Muscle of leg (tissue), 3 donors: ENCODE measurements at regions not wholly inside any gene's neighbourhood (a gene's known extent, or its start where the extent isn't known, plus 50 kb on each side); places are given as distances from the start of the nearest gene placed in this dataset.
A peak's percentile ranks its signal among the peaks of the same experiment; 100 is the strongest.
"Not testable (repeated sequence)": the region's sequence is repeated elsewhere in the genome, so short reads cannot be mapped to it uniquely, and the experiment has no call there.

Source experiments
- DNase-seq: peaks from one replicate; pipeline ENCODE4 v3.0.0; 2013
- H3K27ac ChIP-seq: one replicate; pipeline ENCODE4 v1.5.1; 2013; ENCODE audit warnings: mild to moderate bottlenecking, low read length, control low read depth
- H3K27me3 ChIP-seq: one replicate; pipeline ENCODE4 v1.6.1; 2013; ENCODE audit warnings: low read length; ENCODE audit not compliant: control insufficient read depth, insufficient read depth
- H3K36me3 ChIP-seq: one replicate; pipeline ENCODE4 v1.6.1; 2013; ENCODE audit warnings: low read length; ENCODE audit not compliant: control insufficient read depth, insufficient read depth
- H3K4me1 ChIP-seq: one replicate; pipeline ENCODE4 v1.6.1; 2013; ENCODE audit warnings: low read length; ENCODE audit not compliant: control insufficient read depth, insufficient read depth
- H3K4me3 ChIP-seq: one replicate; pipeline ENCODE4 v1.5.1; 2013; ENCODE audit warnings: low read length, control low read depth
- H3K9me3 ChIP-seq: replicated peaks from 2 replicates; pipeline ENCODE4 v1.6.1; 2013; ENCODE audit warnings: low read depth, low read length; ENCODE audit not compliant: control insufficient read depth
- WGBS: methylation state at CpG from one replicate; pipeline ENCODE4 v1.1.5; 2013; ENCODE audit warnings: missing lambda C conversion rate; ENCODE audit not compliant: insufficient coverage; 5-methylcytosine and 5-hydroxymethylcytosine counted together

DNA sequence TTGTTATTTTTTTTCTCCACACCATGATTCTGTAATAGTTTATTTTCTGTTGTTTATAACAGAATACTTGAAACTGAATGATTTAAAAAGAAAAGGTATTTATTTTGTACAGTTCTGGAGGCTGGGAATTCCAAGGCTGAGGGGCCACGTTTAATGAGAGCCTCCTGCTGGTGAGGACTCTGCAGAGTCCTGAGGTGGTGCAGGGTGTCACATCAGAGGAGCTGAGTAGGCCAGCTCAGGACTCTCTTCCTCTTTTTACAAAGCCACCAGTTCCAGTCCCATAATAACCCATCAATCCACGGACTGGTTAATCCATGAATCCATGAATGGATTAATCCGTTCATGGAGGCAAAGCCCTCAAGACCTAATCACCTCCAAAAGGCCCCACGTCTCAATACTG, 71.6 kb downstream of the TFAP2A start:
- Histone ChIP-seq H3K4me1 (no peaks in the 10 kb centered on the region), H3K4me3 (no peak overlapping the region), H3K9me3 (no peaks in the 10 kb centered on the region), H3K36me3 (no peaks in the 10 kb centered on the region), H3K27ac (no peak overlapping the region), H3K27me3 (no peaks in the 10 kb centered on the region)
- DNase-seq = no peak
- WGBS = 55% methylated on average over 2 of the region's 4 CpGs

DNA sequence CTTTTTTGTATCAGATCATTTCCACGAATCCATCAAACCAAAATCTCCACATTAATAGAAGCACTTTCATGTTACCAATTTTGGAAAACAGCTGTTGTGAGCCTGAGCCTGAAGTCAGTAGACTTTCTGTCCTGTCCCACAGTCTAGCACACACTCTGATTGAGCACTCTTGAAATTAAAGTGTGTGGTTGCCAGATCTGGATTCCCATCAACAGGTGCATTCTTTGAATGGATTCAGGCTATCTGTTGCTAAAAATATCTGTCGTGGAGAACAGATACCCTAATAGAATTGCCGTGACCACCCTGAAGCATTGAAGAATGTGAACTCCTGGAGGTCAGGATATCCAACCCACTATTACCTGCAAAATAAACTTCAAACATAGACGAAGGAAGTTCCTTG, 73.3 kb downstream of the TFAP2A start:
- Histone ChIP-seq H3K27me3 (no peaks in the 10 kb centered on the region), H3K4me3 (no peak overlapping the region), H3K4me1 (no peaks in the 10 kb centered on the region), H3K9me3 (no peaks in the 10 kb centered on the region), H3K27ac (no peak overlapping the region), H3K36me3 (no peaks in the 10 kb centered on the region)
- WGBS = no CpG with 5 or more reads among the region's 4 CpGs
- peak; percentile 11 for DNase-seq

DNA sequence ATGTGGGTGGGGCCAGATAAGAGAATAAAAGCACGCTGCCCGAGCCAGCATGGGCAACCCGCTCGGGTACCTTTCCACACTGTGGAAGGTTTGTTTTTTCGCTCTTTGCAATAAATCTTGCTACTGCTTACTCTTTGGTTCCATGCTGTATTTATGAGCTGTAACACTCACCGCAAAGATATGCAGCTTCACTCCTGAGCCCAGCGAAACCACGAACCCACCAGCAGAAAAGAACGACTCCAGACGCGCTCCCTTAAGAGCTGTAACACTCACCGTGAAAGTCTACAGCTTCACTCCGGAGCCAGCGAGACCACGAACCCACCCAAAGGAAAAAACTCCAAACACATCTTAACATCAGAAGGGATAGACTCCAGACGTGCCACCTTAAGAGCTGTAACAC, 76.7 kb downstream of the TFAP2A start:
- Histone ChIP-seq H3K9me3 (no peaks in the 10 kb centered on the region), H3K27me3 (no peaks in the 10 kb centered on the region), H3K27ac (no peak overlapping the region), H3K36me3 (no peaks in the 10 kb centered on the region), H3K4me3 (no peak overlapping the region), H3K4me1 (no peaks in the 10 kb centered on the region)
- 81% methylated on average over 11 of the region's 16 CpGs for WGBS
- no peak for DNase-seq

DNA sequence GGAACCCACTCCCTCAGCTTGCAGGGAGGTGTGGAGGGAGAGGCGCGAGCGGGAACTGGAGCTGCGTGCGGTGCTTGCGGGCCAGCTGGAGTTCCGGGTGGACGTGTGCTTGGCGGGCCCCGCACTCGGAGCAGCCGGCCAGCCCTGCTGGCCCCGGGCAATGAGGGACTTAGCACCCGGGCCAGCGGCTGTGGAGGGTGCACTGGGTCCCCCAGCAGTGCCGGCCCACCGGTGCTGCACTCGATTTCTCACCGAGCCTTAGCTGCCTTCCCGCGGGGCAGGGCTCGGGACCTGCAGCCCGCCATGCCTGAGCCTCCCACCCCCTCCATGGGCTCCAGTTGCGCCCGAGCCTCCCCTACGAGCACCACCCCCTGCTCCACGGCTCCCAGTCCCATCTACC, 77.5 kb downstream of the TFAP2A start:
- H3K27ac ChIP-seq, H3K4me3 ChIP-seq, H3K36me3 ChIP-seq, DNase-seq, H3K9me3 ChIP-seq, H3K27me3 ChIP-seq, H3K4me1 ChIP-seq: not testable (repeated sequence)
- WGBS = 97% methylated on average over 21 of the region's 27 CpGs

DNA sequence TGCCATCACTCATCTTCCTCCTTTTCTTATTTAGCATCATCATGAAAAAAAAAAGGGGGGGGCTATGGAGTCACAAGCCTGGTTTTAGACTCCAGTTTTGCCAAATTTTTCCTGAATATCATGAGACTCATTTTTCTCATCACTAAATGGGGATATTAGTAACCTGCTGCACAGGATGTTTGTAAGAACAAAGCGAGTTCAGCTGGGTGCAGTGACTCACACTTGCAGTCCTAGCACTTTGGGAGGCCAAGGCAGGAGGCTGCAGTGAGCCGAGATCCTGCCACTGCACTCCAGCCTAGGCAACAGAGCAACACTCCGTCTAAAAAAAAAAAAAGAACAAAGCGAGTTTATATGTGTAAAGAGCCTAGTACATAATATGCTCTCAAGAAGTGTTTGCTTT, 82.8 kb downstream of the TFAP2A start:
- H3K36me3 ChIP-seq = no peaks in the 10 kb centered on the region
- no peak overlapping the region for H3K27ac ChIP-seq
- 50% methylated on average over 1 of the region's 4 CpGs for WGBS
- H3K4me1 ChIP-seq = no peaks in the 10 kb centered on the region
- H3K4me3 ChIP-seq = no peak overlapping the region
- H3K27me3 ChIP-seq = no peaks in the 10 kb centered on the region
- no peaks in the 10 kb centered on the region for H3K9me3 ChIP-seq
- no peak for DNase-seq

DNA sequence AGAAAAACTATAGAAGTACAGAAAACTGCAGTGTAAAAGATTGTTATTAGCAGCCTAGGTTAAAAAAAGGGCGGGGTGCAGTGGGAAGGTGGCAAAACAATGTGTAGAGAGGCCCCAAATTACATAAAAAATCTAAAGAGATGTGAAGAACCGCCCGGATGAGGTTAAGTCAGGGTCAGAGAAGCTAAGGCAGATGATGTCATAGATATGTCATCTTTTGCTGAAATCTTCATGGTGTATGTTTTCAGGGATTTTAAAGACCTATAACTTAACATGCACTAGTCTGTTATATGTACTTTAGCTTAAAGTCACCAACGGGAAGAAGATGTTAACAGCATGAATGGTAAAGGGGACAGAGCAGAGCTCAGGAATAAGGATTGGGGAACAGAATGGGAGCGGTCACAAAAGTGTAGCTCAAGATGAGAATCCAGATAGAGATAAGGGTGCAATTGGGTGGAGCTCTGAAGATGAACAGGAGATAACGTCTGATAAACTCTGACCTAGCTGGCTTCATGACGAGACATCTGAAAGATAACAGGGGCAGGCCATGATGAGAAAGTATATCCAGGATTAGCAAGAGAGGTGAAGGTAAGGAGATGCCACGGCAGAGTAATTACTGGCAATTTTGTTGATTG, 83.4 kb downstream of the TFAP2A start:
- H3K27ac ChIP-seq = no peak overlapping the region
- 78% methylated on average over 7 of the region's 8 CpGs for WGBS
- H3K4me3 ChIP-seq = no peak overlapping the region
- no peaks in the 10 kb centered on the region for H3K27me3 ChIP-seq
- H3K9me3 ChIP-seq = no peaks in the 10 kb centered on the region
- DNase-seq = no peak
- H3K4me1 ChIP-seq = no peaks in the 10 kb centered on the region
- H3K36me3 ChIP-seq = no peaks in the 10 kb centered on the region

DNA sequence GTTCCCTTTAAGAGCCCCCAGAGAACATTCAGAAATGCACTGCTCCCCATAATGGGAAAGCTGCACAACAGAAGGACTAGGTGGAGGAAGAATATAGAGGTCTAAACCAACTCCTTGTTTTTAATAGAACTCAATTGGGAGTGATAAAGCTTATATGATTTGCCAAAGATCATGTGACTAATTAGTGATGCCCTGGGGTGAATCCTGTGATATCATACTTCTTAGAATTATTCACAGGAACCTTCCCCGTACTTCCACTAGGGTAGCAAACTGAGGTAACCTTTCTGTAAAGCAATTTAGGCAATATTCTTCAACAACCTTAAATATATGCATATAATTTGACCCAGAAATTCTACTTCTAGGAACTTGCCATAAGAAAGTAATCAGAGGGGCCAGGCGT, 84.4 kb downstream of the TFAP2A start:
- H3K4me1 ChIP-seq = no peaks in the 10 kb centered on the region
- no peak overlapping the region for H3K4me3 ChIP-seq
- no peak for DNase-seq
- no peak overlapping the region for H3K27ac ChIP-seq
- WGBS = no CpG with 5 or more reads among the region's 2 CpGs
- H3K9me3 ChIP-seq = no peaks in the 10 kb centered on the region
- no peaks in the 10 kb centered on the region for H3K36me3 ChIP-seq
- H3K27me3 ChIP-seq = no peaks in the 10 kb centered on the region

DNA sequence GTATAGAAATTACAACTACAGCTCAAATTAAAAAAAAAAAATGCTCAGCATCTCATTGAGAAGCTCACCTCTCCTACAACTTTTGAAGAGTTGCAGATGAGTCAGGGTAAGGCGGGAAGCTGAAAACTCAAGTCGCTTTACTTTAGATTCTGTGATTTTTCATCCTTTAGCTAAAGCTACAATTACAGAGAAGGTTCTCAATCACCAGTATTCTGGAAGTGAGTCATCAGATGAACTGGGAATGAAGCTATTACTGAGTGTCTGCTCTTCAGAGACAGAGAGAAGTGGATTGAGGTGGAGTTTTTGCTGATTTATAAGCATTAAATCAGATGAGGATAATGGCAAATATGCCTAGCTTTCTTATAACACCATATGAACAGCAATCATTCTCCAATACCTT, 91.9 kb downstream of the TFAP2A start:
- Histone ChIP-seq H3K36me3 (no peaks in the 10 kb centered on the region), H3K27me3 (no peaks in the 10 kb centered on the region), H3K9me3 (no peaks in the 10 kb centered on the region), H3K4me3 (no peak overlapping the region), H3K4me1 (no peaks in the 10 kb centered on the region), H3K27ac (no peak overlapping the region)
- no CpG with 5 or more reads among the region's 2 CpGs for WGBS
- DNase-seq = no peak

DNA sequence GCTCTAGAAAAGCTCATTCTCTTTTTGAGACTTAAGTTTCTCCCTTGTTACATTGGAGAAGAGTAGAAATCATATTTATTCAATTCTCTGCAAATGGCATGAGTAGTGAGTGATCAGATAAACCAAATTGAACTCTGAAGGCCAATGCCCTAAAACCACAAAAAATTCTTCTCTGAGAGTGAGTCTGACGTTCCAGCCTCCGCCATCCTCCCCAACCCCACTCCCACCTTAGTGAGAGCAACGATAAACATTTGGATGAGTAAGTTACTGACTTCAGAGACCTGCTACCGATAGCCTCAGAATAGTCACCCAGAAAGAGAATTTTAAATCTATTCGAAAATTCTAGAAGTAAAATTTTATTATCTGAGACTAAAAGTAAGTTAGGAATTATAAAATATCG, 94.6 kb downstream of the TFAP2A start:
- no peak for DNase-seq
- Histone ChIP-seq H3K4me1 (no peaks in the 10 kb centered on the region), H3K4me3 (no peak overlapping the region), H3K27ac (no peak overlapping the region), H3K27me3 (no peaks in the 10 kb centered on the region), H3K9me3 (no peaks in the 10 kb centered on the region), H3K36me3 (no peaks in the 10 kb centered on the region)
- no CpG with 5 or more reads among the region's 6 CpGs for WGBS

DNA sequence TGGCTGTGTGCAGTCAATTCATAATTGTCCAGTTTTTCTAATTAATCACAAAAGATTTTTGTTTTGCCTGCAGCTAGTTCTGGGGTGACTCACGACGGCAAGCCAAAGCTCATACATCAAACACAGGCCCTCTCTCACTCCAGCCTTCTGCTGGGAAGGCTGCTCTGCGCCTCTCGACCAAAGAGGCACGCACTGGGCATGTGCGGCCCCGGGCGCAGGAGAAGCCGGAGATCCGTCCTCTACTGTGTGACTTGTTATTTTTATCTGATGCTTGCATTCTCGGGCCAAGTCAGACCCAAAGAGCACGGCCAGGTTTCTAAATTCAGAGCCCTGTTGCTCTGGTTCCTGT, 98.5 kb downstream of the TFAP2A start:
- H3K36me3 ChIP-seq = no peaks in the 10 kb centered on the region
- 59% methylated on average over 4 of the region's 12 CpGs for WGBS
- H3K9me3 ChIP-seq = no peaks in the 10 kb centered on the region
- no peaks in the 10 kb centered on the region for H3K27me3 ChIP-seq
- H3K4me1 ChIP-seq = no peaks in the 10 kb centered on the region
- H3K4me3 ChIP-seq = no peak overlapping the region
- DNase-seq = peak; percentile 9
- H3K27ac ChIP-seq = no peak overlapping the region

DNA sequence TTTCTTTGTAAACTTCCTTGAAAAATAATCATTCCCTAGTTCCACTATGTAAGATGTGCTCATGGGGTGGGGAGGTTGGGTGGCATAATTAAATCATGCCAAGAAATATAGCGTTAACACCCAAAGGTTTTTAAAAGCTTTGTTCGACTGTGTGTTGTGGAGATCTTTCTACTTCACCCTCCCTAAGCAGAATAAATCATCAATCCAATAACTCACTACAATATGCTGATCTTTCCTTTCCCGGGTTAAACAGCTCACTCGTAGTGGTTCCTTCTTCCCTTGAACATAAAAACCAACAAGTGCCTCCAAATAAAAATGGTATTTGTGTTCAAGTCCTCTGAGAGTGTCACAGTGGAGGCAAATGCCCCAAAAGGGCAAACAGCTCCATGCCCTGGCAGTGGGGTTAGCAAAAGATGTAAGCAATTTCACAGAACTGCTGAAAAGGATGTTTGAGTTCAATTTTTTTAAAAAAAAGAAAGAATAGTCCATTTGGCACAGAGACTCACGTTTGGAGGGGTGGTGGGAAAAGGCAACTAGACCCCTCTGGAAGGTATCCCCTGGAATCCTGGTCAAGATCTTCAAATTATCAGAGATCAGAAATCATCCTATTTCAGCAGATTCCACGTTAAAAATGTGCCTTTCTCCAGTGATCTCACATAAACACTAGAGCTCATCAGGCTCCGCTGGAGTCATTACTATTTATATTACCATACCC, 99.1 kb downstream of the TFAP2A start:
- no peaks in the 10 kb centered on the region for H3K36me3 ChIP-seq
- no peaks in the 10 kb centered on the region for H3K9me3 ChIP-seq
- H3K27me3 ChIP-seq = no peaks in the 10 kb centered on the region
- no peak overlapping the region for H3K4me3 ChIP-seq
- H3K4me1 ChIP-seq = no peaks in the 10 kb centered on the region
- 67% methylated on average over 2 of the region's 7 CpGs for WGBS
- no peak for DNase-seq
- H3K27ac ChIP-seq = no peak overlapping the region
